ENCODE measurements at regions not wholly inside any gene's neighbourhood (a gene's known extent, or its start where the extent isn't known, plus 50 kb on each side); places are given as distances from the start of the nearest gene placed in this dataset.
A peak's percentile ranks its signal among the peaks of the same experiment; 100 is the strongest.

GRCh38 chr2:8609357-8609811 is 72.5 kb upstream of the ID2 start:
- ATAC-seq (no peak), FAIRE-seq (no peak), DNase-seq (ENCODE audit: extremely low read depth in 1 of 4, low spot score in 3 of 4) (no peak)
- Histone ChIP-seq H2AFZ (ENCODE audit: low read depth, low read length) (no peak overlapping the region), H3K79me2 (ENCODE audit: control insufficient read depth, insufficient read depth, low read length) (no peaks in the 10 kb centered on the region), H3K4me2 (ENCODE audit: insufficient read depth, low read length) (no peak overlapping the region), H4K20me1 (replicated peaks; ENCODE audit: control insufficient read depth, insufficient read depth, low read length) (no peaks in the 10 kb centered on the region), H3K4me3 (no peak overlapping the region), H3K36me3 (ENCODE audit: control insufficient read depth, insufficient read depth, low read length) (no peaks in the 10 kb centered on the region), H3K27me3 (ENCODE audit: control insufficient read depth in 2 of 2, insufficient read depth in 2 of 2, low read length in 2 of 2) (peaks cover 4 to 46% of the 10 kb centered on the region in 2 experiments; a peak in 3 of 5 replicates), H3K9ac (ENCODE audit: insufficient read depth in 1 of 2, low read depth in 2 of 2, low read length in 2 of 2) (no peak overlapping the region), H3K4me1 (replicated peaks in 1 of 2; ENCODE audit: control insufficient read depth in 2 of 2, insufficient read depth in 2 of 2, low read length in 2 of 2) (peaks cover 0 to 3% of the 10 kb centered on the region in 2 experiments; a peak in 3 of 5 replicates), H3K27ac (ENCODE audit: extremely low read depth, low read depth, low read length) (no peak overlapping the region), H3K9me1 (ENCODE audit: control insufficient read depth, insufficient read depth, low read length) (no peaks in the 10 kb centered on the region), H3K9me3 (replicated peaks; ENCODE audit: control insufficient read depth, insufficient read depth, low read depth, low read length) (no peaks in the 10 kb centered on the region)
- BruUV-seq (replicated peaks): no TSS peak
- intact Hi-C loops (cut with micrococcal nuclease) (no loop called here), in situ Hi-C loops (cut with MboI) (no loop called here)
- CTCF ChIA-PET (ENCODE audit: low intra/inter-chr PET ratio): no interaction called here
- POLR2A ChIA-PET: interaction anchor here (0.6 kb wide), 1 partner anchor 39 kb away, joined by 3 read pairs; no protein-coding TSS in a partner anchor
- WGBS (ENCODE audit: insufficient coverage, low coverage, missing lambda C conversion rate): 6% methylated on average over 5 of the region's 5 CpGs
- TF ChIP-seq ZNF24 (IDR thresholded peaks at IDR 0.05) (no peak), TCFL5 (CRISPR knock-in tag; conservative IDR thresholded peaks at IDR 0.05) (no peak), ZNF224 (CRISPR knock-in tag; IDR thresholded peaks at IDR 0.05) (no peak), ZBTB1 (CRISPR knock-in tag; IDR thresholded peaks at IDR 0.05; ENCODE audit: borderline replicate concordance, low read depth) (no peak), CBFA2T3 (IDR thresholded peaks at IDR 0.05) (peak; percentile 20; the same call in 1 of the 2 replicates), ETV1 (tag; conservative IDR thresholded peaks at IDR 0.05; ENCODE audit: low read depth) (no peak), RAD21 (CRISPR knock-in tag; conservative IDR thresholded peaks at IDR 0.05 in 1 of 2, IDR thresholded peaks at IDR 0.05 in 1 of 2) (0 out of 4 replicates have a peak, but pooled peaks of 1 of the 2 experiments have one; percentile 5), DACH1 (IDR thresholded peaks at IDR 0.05; ENCODE audit: partially characterized antibody) (no peak), CREB3L1 (IDR thresholded peaks at IDR 0.05; ENCODE audit: borderline replicate concordance, low read depth) (no peak), RFX1 (IDR thresholded peaks at IDR 0.05) (no peak), BRD9 (IDR thresholded peaks at IDR 0.05; ENCODE audit: low read depth, partially characterized antibody) (no peak), NCOA4 (IDR thresholded peaks at IDR 0.05; ENCODE audit: partially characterized antibody) (no peak), NR3C1 (CRISPR knock-in tag; IDR thresholded peaks at IDR 0.05) (no peak)
- TF ChIP-seq, protein P1, sequence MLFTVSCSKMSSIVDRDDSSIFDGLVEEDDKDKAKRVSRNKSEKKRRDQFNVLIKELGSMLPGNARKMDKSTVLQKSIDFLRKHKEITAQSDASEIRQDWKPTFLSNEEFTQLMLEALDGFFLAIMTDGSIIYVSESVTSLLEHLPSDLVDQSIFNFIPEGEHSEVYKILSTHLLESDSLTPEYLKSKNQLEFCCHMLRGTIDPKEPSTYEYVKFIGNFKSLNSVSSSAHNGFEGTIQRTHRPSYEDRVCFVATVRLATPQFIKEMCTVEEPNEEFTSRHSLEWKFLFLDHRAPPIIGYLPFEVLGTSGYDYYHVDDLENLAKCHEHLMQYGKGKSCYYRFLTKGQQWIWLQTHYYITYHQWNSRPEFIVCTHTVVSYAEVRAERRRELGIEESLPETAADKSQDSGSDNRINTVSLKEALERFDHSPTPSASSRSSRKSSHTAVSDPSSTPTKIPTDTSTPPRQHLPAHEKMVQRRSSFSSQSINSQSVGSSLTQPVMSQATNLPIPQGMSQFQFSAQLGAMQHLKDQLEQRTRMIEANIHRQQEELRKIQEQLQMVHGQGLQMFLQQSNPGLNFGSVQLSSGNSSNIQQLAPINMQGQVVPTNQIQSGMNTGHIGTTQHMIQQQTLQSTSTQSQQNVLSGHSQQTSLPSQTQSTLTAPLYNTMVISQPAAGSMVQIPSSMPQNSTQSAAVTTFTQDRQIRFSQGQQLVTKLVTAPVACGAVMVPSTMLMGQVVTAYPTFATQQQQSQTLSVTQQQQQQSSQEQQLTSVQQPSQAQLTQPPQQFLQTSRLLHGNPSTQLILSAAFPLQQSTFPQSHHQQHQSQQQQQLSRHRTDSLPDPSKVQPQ (CRISPR knock-in tag; IDR thresholded peaks at IDR 0.05; ENCODE audit: borderline replicate concordance): no peak
- TF ChIP-seq, protein P2, sequence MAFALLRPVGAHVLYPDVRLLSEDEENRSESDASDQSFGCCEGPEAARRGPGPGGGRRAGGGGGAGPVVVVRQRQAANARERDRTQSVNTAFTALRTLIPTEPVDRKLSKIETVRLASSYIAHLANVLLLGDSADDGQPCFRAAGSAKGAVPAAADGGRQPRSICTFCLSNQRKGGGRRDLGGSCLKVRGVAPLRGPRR (CRISPR knock-in tag; IDR thresholded peaks at IDR 0.05): no peak
- TF ChIP-seq, protein P3, sequence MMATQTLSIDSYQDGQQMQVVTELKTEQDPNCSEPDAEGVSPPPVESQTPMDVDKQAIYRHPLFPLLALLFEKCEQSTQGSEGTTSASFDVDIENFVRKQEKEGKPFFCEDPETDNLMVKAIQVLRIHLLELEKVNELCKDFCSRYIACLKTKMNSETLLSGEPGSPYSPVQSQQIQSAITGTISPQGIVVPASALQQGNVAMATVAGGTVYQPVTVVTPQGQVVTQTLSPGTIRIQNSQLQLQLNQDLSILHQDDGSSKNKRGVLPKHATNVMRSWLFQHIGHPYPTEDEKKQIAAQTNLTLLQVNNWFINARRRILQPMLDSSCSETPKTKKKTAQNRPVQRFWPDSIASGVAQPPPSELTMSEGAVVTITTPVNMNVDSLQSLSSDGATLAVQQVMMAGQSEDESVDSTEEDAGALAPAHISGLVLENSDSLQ (IDR thresholded peaks at IDR 0.05): no peak
- TF ChIP-seq, protein P4, sequence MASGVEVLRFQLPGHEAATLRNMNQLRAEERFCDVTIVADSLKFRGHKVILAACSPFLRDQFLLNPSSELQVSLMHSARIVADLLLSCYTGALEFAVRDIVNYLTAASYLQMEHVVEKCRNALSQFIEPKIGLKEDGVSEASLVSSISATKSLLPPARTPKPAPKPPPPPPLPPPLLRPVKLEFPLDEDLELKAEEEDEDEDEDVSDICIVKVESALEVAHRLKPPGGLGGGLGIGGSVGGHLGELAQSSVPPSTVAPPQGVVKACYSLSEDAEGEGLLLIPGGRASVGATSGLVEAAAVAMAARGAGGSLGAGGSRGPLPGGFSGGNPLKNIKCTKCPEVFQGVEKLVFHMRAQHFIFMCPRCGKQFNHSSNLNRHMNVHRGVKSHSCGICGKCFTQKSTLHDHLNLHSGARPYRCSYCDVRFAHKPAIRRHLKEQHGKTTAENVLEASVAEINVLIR (CRISPR knock-in tag; IDR thresholded peaks at IDR 0.05): no peak

Measured in K562 (cell line).